Tibial nerve (tissue), 3 donors: ENCODE measurements at regions not wholly inside any gene's neighbourhood (a gene's known extent, or its start where the extent isn't known, plus 50 kb on each side); places are given as distances from the start of the nearest gene placed in this dataset.

Experiments used
- CTCF ChIP-seq, 5 experiments: fragments of 200-600 bp in 3 of 5; fragments of 450-650 bp in 2 of 5; sonication (generic) in 3 of 5; IDR thresholded peaks; one replicate each; pipeline ENCODE4 v1.5.1; 2016 to 2019; ENCODE audit warnings: antibody characterized with exemption in 5 of 5, mild to moderate bottlenecking in 3 of 5, moderate library complexity in 2 of 5
- POLR2A ChIP-seq, 2 donors: fragments of 450-650 bp; IDR thresholded peaks; one replicate each; pipeline ENCODE4 v1.6.1; 2017; ENCODE audit warnings: antibody characterized with exemption in 2 of 2, mild to moderate bottlenecking in 2 of 2, moderate library complexity in 2 of 2

DNA sequence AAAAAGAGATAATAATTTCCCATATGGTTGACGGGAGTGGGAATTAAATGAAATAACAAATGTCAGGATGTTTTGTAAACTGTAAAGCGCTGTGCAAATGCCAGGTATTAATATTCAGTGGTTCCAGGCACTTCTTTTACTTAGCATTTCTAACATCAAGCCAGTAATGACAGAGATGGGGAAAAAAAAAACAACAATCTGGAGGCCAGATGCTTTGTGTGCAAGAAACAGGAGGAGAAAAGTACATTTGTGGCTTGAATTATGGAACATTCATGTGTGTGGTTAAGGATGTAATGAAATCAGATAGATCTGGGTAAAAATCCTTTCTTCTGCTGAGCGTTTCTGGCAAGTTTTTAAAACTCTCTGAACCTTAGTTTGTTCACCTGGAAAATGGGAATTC, 509.6 kb downstream of the FUT8 start:
- no peak for TF ChIP-seq CTCF (IDR thresholded peaks at IDR 0.05)
- TF ChIP-seq POLR2A (IDR thresholded peaks at IDR 0.05) = no peak
